ENCODE measurements at regions not wholly inside any gene's neighbourhood (a gene's known extent, or its start where the extent isn't known, plus 50 kb on each side); places are given as distances from the start of the nearest gene placed in this dataset.

DNA sequence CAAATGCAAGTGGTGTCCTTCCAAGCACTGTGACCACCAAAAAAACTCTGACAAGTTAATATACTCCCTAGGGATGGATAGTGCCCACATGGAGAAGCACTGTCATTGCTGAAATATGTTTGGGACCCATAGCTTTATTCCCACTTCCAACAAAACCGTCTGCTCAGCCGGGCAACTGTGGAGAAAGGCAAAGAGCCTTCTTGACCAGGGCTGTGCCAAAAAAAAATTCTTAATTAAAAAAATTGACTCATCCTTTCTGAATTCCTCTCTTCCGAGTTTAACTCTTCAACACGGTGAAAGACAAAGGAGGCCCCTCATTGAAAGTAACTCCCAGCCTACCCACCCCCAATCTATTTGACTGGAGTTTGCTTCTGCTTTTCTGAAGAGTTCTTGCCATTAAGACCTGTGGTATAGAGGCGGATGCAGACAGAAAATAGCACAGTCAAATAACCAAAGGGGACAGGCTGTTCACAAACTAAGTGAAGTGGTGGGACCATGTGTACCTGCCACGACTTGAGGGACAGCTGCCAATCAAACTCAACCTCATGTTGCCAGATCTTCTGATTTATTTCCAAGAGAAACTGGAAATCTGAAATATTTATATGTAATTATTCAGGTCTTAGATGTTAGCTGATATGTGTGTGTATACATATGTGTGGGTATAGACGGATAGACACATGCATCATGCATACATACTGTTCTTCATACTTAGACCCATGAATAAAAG, 135.4 kb upstream of the PFN2 start:
- Mint-ChIP-seq H3K36me3 (no peaks in the 10 kb centered on the region), H3K27me3 (peaks cover 1% of the 10 kb centered on the region), H3K4me3 (no peak overlapping the region), H3K27ac (no peak overlapping the region), H3K9me3 (peaks cover 0 to 1% (median 0%) of the 10 kb centered on the region in 3 donors), H3K4me1 (no peaks in the 10 kb centered on the region)

DNA sequence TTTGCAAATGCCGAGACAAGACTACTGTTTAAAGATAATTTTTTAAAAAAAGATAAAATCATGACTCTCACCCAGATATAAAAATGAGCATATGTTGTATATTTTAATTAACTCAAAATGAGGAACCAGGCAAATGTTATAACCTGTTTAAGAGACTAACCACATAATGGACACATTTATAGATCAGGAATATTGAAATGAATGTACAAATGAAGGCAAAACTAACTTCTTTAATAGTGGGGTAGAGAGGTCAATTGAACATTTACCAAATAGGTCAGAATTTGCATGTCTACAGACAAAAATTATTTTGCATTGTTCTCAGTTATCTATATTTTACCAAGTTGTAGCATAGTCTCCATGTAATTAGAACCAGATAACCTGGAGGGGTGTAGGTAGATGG, 134.3 kb upstream of the PFN2 start:
- H3K27ac Mint-ChIP-seq = no peak overlapping the region
- H3K9me3 Mint-ChIP-seq = peaks cover 0 to 5% (median 0%) of the 10 kb centered on the region in 3 donors
- no peaks in the 10 kb centered on the region for H3K36me3 Mint-ChIP-seq
- H3K27me3 Mint-ChIP-seq = no peaks in the 10 kb centered on the region
- no peak overlapping the region for H3K4me3 Mint-ChIP-seq
- no peaks in the 10 kb centered on the region for H3K4me1 Mint-ChIP-seq

DNA sequence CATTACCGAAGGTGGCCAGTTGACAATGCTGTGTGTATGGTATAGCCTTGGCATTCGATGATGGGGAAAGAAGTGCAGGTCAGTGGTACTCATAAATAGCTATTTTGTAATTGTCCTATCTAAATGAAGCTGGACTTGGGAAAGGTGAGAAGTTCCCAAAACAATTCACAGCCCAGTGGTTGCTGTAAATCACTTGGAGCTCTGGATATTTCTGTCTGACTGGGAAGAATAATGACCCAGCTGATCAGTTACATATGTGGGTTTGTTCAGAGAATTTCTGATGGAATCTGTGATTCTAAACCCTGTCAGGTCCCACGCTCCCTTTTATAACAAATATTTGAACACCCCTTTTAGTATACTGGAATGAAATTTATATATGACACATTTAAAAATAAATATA, 133.9 kb upstream of the PFN2 start:
- Mint-ChIP-seq H3K27me3 (no peaks in the 10 kb centered on the region), H3K9me3 (peaks cover 0 to 5% (median 0%) of the 10 kb centered on the region in 3 donors)

DNA sequence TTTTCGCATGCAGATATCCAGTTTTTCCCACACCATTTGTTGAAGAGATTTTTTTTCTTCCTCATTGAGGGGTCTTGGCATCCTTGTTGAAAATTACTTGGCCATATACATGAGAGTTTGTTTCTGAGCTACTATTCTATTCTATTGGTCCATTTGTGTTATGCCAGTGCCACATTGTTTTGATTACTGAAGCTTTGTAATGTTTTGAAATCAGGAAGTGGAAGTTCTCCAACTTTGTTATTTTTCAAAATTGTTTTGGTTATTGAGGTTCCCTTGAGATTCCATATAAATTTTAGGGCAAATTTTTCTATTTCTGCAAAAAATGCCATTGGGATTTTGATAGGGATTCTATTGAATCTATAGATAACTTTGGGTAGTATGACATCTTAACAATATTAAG, 130.3 kb upstream of the PFN2 start:
- Mint-ChIP-seq H3K36me3 (no peaks in the 10 kb centered on the region), H3K4me3 (no peak overlapping the region), H3K4me1 (no peaks in the 10 kb centered on the region), H3K27me3 (peaks cover 5% of the 10 kb centered on the region), H3K27ac (no peak overlapping the region), H3K9me3 (peaks cover 0 to 5% (median 0%) of the 10 kb centered on the region in 3 donors)

More for the DNA sequence above, 133.9 kb upstream of the PFN2 start:
- H3K36me3 Mint-ChIP-seq = no peaks in the 10 kb centered on the region
- H3K4me1 Mint-ChIP-seq = no peaks in the 10 kb centered on the region
- peak overlapping the region in 1 of 3 donors; percentile 25 for H3K27ac Mint-ChIP-seq
- no peak overlapping the region for H3K4me3 Mint-ChIP-seq

DNA sequence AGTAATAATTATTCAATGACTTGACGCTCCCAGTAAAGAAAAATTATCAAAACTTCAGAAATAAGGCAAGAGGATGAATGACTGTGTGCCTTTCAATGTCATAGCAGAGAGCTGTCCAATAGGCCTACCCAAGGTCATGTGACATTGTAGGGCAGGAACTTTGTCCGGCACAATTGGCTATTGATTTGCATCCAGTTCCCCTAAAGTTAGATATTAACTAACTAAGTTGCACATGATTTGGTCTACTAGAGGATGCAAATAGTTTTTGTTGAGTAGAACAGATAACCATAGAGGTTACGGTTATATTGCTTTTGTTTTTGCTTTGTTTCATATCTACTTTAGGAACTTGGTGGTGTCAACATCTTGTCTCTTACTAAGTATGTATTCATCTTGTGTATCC, 127.9 kb upstream of the PFN2 start:
- Mint-ChIP-seq H3K27me3 (peaks cover 6% of the 10 kb centered on the region), H3K4me3 (no peak overlapping the region), H3K9me3 (peaks cover 0 to 5% (median 0%) of the 10 kb centered on the region in 3 donors), H3K27ac (no peak overlapping the region), H3K36me3 (no peaks in the 10 kb centered on the region), H3K4me1 (no peaks in the 10 kb centered on the region)

DNA sequence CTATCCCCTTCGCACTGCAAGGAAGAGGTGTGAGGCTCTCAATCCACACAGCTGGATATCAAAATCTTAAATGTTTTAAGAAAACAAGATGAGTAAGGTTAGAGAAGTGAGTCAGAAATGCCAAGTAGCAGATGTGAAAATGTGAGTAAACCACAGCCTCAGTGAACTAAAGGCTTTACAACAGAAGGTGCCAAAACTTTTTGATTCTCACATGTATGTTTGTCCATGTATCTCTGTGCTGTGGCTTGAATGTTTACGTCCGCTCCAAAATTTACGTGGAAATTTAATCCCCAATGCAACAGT, 126.8 kb upstream of the PFN2 start:
- Mint-ChIP-seq H3K4me1 (no peaks in the 10 kb centered on the region), H3K36me3 (peaks cover 1% of the 10 kb centered on the region), H3K27ac (no peak overlapping the region), H3K4me3 (no peak overlapping the region), H3K9me3 (peaks cover 0 to 5% (median 0%) of the 10 kb centered on the region in 3 donors), H3K27me3 (peaks cover 9% of the 10 kb centered on the region)

DNA sequence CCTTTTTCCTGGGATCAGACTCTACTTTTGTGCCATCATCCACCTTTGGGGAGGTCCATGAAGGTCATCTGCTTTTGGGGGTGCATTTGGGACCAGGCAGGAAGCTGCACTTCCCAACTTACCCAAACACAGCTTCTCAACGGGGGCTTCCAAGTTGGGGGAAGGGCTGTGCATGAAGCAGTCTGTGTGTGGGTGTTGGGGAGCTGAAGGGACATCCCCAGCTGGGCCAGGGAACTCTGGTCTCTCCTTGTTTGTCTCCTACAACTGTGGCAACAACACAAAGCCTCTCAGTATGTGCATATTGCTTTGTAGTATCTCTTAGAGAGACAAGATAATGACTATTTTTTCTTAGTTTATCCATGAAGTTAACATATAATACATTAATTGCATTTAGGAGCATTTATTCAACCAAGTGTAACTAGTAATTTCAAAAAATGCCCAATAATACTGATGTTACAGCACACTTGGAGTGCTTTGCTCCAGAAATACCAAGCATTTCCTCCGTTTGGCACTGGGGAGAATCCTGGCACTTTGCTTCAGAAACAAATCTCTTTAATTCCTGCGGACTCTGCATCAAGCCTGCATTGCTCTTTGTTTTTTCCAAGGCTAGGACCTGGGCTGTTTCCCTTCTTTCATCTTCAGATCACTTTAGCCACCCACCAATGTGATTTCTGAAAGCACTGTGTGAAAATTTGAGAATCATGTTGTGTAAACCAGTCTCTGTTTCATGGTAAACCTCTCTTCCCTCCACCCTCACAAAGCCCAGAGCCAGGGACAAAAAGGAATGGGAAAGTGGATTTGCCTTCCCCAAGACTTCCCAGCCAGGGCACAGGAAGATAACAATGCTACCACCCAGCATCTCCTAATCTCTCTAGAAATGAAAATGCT, 126.2 kb upstream of the PFN2 start:
- peaks cover 1% of the 10 kb centered on the region for H3K36me3 Mint-ChIP-seq
- H3K4me1 Mint-ChIP-seq = no peaks in the 10 kb centered on the region
- H3K27ac Mint-ChIP-seq = no peak overlapping the region
- peaks cover 9% of the 10 kb centered on the region for H3K27me3 Mint-ChIP-seq
- H3K9me3 Mint-ChIP-seq = peaks cover 0 to 5% (median 0%) of the 10 kb centered on the region in 3 donors
- H3K4me3 Mint-ChIP-seq = no peak overlapping the region

DNA sequence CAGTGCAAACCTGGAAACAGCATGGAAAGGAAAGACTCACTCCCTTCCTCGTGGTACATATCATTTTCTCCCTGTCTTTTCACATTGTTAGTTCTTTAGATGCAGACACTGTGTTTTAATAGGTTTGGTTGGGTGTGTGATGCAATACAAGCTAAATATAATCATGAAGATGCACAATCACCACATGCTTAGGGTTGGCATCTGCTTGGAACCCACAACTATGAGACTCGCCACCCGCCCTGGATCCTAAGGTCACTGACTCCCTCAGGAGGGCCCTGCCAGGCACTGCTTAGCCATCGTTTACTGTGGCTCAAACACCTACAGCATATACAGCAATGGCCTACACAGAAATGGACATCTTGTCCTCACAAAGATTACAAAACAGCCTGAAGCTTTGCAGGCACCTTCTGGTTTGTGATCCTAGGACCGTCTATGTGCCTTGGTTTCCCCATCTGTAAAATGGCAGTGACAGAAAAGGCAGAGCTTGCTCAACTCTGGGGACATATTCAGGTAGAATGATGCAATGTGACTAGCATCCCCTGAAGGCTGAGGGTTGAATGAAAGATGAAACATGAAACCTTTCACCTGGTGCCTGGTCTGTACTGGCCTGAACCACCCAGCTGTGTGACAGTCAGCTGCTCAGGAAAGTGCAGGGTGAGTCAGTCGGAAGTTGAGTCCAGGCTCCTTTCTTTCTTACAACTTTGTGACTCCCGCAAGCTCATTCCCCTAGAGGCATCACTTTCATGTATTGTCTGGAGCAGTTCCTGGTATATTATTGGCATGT, 123.6 kb upstream of the PFN2 start:
- no peaks in the 10 kb centered on the region for H3K4me1 Mint-ChIP-seq
- no peak overlapping the region for H3K4me3 Mint-ChIP-seq
- H3K27me3 Mint-ChIP-seq = peaks cover 14% of the 10 kb centered on the region
- H3K36me3 Mint-ChIP-seq = peaks cover 1% of the 10 kb centered on the region
- no peaks in the 10 kb centered on the region for H3K9me3 Mint-ChIP-seq
- H3K27ac Mint-ChIP-seq = no peak overlapping the region

DNA sequence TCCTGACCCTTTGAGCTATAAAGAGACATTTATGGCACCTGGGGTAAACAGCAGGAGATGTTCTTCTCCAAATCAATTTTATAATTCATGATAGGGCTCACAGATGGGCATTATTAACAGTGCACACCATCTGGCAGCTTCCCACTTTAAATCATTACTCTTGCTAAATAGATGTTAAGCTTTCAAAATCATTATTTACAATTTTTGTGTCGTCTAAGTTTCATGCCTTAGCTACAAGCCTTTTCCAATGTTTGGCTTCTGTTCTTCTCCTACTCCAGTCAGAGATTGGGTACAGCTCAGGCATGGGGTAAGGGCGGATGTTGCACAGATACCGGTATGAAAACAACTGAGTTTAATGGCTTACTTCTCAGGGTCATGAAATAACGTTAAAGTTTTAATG, 120.9 kb upstream of the PFN2 start:
- H3K36me3 Mint-ChIP-seq = peaks cover 1% of the 10 kb centered on the region
- no peak overlapping the region for H3K27ac Mint-ChIP-seq
- H3K9me3 Mint-ChIP-seq = peaks cover 0 to 2% (median 0%) of the 10 kb centered on the region in 3 donors
- H3K4me3 Mint-ChIP-seq = no peak overlapping the region
- peaks cover 11% of the 10 kb centered on the region for H3K27me3 Mint-ChIP-seq
- H3K4me1 Mint-ChIP-seq = no peaks in the 10 kb centered on the region

DNA sequence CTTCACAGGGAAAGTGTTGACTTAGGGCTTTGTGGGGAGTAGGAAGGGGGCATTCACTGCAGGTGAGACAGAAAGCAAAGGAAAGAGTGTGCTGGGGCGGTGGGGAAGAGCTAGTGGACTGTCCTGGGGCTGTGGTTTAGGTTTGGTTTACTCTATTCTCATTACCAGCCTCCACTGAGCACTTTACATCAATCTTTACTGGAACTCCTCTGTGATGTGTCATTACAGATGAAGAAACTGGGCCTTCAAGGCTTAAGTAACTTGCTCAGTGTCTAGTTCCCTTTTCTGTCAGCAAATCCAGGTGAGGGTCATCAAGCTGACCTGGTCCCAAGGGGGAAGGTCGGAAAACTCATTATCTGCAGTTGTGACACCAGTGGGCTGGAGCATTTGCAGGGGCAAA, 120.2 kb upstream of the PFN2 start:
- no peaks in the 10 kb centered on the region for H3K4me1 Mint-ChIP-seq
- no peak overlapping the region for H3K27ac Mint-ChIP-seq
- no peak overlapping the region for H3K4me3 Mint-ChIP-seq
- peaks cover 0 to 2% (median 0%) of the 10 kb centered on the region in 3 donors for H3K9me3 Mint-ChIP-seq
- H3K27me3 Mint-ChIP-seq = peaks cover 11% of the 10 kb centered on the region
- peaks cover 1% of the 10 kb centered on the region for H3K36me3 Mint-ChIP-seq

DNA sequence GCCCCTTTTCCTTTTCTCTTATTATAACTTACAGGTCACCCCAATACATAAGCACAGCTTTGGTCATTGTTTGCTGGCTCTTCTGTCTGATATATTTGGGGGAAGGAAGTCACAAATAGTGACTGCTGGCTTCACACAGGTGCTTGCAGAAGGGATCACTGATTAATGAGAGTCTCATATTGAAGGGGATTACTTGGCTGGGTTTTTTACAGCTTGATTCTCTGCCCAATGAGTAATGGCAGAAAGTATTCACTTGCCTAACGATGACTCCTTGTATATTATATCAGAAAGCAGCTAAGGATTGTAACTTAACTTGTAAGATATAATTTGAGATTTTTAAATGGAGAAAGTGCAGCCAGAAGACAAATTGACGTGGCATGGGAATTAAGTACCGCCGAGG, 119.3 kb upstream of the PFN2 start:
- H3K27ac Mint-ChIP-seq = no peak overlapping the region
- H3K9me3 Mint-ChIP-seq = peaks cover 0 to 2% (median 0%) of the 10 kb centered on the region in 3 donors
- peaks cover 1% of the 10 kb centered on the region for H3K36me3 Mint-ChIP-seq
- H3K4me3 Mint-ChIP-seq = no peak overlapping the region
- peaks cover 9% of the 10 kb centered on the region for H3K27me3 Mint-ChIP-seq
- no peaks in the 10 kb centered on the region for H3K4me1 Mint-ChIP-seq

DNA sequence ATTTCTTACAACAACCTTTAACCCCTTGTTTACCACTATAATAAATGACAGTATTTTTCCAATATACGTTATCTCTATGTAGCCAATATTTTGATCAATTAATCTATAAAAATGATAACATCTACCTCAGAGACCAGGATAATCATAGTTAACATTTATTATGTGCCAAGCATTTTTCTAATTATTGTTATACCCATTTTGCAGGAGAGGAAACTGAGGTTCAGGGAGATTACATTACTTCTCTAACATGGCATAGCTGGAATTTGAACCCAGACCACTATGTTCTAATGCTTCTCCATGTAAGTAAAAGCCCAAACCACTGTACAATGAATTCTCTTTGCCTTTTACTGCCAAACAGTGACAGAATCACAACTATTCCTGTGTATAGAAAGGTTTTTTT, 113.4 kb upstream of the PFN2 start:
- Mint-ChIP-seq H3K4me1 (no peaks in the 10 kb centered on the region), H3K27me3 (peaks cover 1% of the 10 kb centered on the region)

DNA sequence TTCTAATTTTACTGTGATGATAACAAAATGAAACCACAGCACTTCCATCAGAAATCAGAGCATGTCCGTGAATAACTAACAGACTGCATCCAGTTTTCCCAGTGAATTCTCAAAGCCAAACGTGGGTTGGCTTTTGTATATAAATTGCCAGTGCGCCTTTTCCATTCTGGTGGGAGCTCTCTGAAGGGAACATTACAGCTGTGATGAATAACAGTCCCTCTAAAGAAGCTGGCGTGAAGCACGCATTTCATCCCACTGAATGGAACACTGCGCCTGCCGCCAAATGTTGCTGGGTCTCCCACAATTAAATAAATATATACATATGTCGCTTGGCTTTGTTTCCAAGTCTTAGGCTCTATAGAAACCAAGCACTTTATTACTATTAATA, 113.0 kb upstream of the PFN2 start:
- Mint-ChIP-seq H3K4me3 (no peak overlapping the region), H3K36me3 (no peaks in the 10 kb centered on the region), H3K27me3 (peaks cover 1% of the 10 kb centered on the region), H3K9me3 (peaks cover 0 to 2% (median 0%) of the 10 kb centered on the region in 3 donors), H3K27ac (no peak overlapping the region), H3K4me1 (no peaks in the 10 kb centered on the region)

More for the DNA sequence above, 113.4 kb upstream of the PFN2 start:
- no peak overlapping the region for H3K27ac Mint-ChIP-seq
- no peak overlapping the region for H3K4me3 Mint-ChIP-seq
- H3K9me3 Mint-ChIP-seq = peaks cover 0 to 2% (median 0%) of the 10 kb centered on the region in 3 donors
- H3K36me3 Mint-ChIP-seq = no peaks in the 10 kb centered on the region

DNA sequence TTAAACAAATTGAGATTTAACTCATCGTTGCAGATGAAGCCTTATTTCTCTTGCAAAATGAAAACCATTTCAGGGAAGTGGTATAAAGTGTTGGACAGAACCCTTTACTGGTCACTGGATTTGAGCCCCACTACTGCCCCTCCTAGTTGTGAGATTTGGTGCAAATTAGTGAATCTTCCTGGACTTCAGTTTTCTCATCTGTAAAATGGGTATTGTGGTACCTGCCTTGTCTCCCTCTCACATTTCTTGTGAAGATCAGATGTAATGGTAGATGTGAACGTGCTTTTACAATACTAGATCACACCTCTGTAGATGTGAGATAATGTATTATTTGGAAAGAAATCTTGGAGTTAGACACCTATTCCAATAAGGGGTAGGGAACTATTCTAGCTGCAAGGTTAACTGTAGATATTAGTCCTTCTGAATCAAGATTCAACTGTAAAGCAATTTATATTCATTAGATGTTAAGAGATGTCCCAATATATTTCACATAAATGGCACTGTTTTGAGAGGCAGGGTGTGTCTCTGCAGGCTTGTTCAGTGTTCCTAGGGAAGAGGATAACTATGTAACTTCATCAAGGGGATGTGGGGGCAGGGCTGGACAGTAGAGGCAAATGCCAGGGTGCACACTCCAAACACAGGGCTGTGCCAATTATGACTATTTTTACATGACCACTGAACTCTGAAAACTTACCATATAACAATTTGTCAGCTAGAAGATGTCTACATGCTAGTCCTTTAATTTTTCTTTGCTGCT, 112.4 kb upstream of the PFN2 start:
- H3K9me3 Mint-ChIP-seq = no peaks in the 10 kb centered on the region

More for the DNA sequence above, 112.4 kb upstream of the PFN2 start:
- H3K36me3 Mint-ChIP-seq = no peaks in the 10 kb centered on the region
- no peak overlapping the region for H3K4me3 Mint-ChIP-seq
- no peak overlapping the region for H3K27ac Mint-ChIP-seq
- H3K4me1 Mint-ChIP-seq = no peaks in the 10 kb centered on the region
- H3K27me3 Mint-ChIP-seq = peaks cover 1% of the 10 kb centered on the region
